Activated T-cell treated with anti-CD3 and anti-CD28 coated beads for 48 hours (primary cell): ENCODE measurements at regions not wholly inside any gene's neighbourhood (a gene's known extent, or its start where the extent isn't known, plus 50 kb on each side); places are given as distances from the start of the nearest gene placed in this dataset.

ENCODE experiments used
- DNase-seq: peaks from one replicate; pipeline ENCODE4 v3.0.0-alpha.2; 2020; ENCODE audit warnings: low read depth

DNA sequence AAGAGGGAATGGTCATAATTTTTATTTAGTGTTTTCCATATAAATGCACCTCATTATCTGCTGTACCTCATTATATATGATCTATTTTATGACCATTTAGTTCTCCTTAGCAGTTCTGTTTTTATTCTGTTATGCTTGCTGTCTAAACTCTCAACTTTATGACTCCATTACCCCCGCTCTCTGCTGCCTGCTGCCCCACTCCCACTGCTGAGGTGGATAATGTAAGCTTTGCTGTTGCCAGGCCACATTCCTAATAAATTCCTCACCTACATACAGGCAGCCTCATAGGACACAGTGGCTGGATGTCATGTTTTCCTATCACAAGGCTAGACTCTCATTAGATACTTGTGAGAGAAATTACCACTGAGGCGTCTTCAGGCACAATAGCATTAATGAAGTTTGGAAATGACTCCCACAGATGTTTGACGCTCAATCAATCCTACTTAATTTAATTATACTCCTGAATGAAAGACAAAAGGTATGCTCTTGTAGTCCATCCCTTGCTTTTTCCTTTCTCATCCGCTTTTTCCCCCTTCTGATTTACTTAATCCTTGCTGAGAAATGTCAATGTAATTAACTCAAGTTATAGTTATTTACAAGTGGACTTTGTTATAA, 497.5 kb upstream of the IGFBP7 start:
- no peak for DNase-seq

DNA sequence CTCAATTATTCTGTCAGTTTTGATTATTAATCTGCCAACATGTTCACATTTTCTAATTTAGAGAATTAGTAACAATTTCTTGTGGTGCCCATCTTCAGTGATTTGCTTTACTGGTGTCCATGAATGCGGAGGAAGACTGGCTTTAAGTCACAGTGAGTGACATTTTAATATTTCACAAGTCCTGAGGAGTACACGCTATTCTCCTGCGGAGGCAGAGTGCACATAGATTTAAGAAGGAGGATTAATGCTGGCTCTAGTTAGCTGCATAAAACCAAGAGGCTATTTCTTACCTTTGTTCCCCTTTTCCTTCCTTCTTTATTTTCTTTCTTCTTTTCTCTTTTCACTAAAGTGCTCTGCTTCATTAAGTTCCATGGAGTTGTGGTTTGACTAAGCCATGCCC, 495.2 kb upstream of the IGFBP7 start:
- no peak for DNase-seq

DNA sequence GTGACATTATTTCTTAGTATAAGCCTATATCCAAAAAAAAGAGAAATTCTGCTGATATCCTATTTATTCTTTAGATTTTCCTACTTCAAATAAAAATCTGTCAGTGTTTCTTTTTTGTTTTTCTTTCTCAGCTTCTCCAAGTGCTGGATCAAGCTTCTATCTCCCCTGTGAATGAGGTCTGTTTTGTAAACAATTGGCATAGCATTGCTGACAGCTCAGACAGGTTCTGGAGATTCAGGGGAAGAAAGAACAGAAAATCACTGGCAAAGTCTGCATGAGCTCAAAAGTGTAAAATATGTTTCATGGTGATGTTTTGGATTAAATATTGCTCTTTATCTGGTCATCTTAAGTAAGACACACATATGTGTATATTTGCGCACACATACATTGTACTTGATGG, 492.0 kb upstream of the IGFBP7 start:
- DNase-seq = no peak

DNA sequence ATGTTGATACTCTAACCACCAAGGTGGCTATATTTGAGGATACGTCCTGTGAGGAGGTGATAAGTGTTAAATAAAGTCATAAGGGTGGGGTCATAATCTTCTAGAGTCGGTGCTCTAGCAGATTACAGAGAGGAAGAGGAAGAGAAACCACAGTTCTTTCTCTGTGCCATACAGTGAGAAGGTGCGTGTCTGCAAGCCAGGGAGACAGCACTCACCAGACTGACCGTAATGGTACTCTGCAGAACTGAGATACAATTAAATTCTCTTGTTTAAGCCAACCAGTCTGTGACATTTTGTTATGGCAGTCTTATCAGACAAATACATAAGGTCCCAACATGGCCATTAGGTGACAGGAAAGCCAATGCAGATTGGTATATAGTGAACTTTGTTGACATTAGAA, 480.9 kb upstream of the IGFBP7 start:
- no peak for DNase-seq

DNA sequence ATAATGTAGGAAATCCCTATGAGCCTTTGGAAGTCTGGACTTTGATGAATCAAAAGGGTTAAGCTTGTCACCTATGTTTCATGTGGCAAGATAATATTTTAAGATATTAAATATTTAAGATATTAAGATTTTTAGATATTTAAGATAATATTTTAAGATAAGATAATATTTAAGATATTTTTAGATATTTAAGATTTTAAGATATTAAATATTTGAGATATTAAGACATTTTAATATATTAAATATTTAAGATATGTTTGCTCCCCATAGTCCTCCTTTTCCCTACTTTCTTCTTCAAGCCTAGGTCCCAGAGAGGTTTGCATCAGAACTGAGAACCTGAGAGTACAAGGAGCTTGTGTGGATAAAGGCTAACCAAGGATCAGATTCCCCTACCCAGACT, 478.4 kb upstream of the IGFBP7 start:
- no peak for DNase-seq

DNA sequence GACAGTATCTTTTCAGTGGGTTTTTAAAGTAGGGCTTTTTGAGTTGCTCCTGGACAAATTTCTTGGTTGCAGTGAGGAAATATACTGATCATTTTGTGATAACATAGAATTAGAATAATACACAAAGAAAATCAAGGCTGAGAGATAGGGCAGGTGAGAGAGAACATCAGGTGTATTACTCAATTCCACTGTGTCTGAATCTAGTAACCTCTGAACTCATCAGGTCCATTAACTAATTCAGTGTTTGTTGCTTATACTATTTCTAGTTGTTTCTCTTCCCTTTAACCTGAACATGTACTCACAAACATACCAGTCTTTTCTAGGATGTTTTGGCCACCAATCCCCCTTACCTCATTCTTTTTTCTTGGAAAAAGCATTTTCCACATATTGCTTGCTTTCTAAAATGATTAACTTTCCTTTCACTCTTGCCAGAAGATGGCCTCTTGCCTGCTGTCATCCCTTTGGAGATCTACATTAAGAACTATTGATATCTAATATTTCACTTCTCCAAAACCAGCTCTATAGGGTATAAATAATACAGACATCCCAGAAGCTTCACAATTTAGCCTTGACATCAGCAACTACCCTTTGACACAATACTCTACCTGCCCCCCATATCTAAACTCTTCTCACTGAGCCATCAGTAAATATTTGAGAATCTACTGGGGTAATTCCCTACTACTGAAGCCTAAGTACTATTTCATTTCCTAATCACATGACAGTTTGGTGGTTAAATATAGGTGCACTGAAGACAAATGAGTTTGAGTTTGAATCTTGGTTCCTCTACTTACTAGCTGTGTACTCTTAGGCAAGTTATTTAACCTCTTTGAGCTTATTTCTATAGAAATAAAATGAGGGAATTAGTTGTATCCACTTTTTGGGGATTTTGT, 470.8 kb upstream of the IGFBP7 start:
- DNase-seq = no peak

DNA sequence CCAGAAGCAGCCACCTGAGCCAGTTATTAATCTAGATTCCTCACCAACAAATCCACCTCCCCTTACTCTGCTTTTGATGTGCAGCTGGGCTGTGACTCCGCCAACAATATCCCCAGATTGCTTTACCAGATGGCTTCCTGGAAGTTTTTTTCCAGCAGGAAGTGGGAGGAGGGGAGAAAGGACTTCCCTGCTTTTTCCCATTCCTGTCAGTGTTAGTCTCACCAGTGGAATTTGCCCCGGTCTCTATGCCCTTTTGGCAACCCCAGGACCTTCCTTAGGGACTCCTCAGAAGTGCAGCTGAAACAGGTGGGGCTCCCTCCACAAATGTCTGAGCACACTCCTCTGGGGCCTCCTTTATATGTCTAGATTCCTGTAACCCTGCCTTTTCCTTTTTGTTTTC, 465.2 kb upstream of the IGFBP7 start:
- no peak for DNase-seq

DNA sequence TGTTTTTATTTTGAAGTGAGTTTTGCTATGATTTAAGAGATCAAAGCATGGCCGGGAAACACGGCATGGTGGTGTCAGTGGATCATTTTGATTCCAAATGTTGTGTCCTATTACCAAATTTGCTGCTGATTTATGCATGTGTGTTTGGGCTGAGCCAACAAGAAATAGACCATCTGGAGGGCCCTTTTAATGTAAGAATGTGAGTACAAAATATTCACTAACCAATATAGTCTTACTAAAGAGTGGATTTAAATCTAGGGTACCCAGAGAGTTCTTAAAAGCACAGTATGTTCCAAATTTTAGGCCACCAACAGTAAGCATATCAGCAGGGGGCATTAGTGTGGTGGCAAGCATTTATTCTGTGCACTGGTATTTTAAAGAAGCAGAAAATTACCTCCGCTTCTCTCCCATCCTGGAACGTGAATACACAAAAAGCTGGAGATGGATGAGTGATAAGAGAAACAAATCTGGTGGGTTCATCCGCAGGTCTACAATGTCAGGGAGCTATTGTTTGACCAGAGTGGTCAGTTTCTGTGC, 444.4 kb upstream of the IGFBP7 start:
- DNase-seq = no peak

DNA sequence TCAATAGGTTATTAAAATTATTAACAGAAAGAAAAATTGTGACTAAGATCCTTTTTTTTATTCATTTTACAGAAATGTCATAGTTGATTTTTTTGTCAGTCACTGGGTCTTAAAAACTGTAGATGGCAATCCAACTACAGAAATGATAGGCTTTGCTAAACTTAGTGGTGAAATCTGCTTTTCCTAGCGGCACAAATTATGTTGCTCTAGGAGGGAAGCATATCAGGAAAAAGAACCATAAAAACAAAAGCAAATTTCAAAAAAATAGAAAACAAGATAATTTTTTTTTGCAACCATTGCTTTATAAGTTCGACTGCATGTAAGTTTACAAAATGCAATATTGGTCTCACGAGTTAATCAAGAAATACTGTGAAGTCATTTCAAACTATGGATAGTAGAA, 443.5 kb upstream of the IGFBP7 start:
- DNase-seq = no peak

DNA sequence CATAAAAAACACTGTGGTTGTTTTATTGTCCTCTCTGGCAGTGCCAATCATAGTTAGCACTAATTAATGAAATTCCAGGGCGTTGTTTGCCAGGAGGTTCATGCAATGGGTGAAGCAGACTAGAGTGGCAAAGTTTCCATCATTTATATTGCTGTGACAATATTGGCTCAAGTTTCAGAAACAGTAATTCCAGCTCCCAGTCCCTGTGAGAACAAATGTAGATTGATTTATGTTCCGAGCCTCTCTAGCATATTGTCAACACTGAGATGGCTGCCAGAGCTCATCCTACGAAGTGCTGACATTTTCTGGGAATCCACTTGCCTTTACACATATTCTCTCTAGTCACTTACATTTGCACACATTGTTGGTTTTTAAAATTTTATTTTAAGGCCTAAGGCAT, 440.0 kb upstream of the IGFBP7 start:
- no peak for DNase-seq

DNA sequence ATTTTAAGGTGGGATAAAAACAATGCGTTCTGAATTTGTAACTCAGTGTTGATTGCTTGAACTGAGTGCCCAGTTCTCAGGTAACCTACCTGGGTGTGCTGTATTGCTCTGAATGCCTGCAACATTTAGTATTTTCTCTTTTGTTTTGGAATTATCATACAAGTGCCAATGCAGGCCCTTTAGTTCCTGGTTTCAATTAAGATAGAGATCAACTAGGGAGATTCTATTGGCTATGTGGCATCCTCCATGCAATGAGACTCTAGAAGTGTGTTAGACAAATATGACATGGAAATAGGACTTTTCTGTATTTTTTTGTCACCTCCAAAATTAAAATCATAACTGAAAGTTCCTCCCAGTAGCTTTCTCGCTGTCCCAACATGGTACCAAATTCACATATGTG, 438.7 kb upstream of the IGFBP7 start:
- no peak for DNase-seq

DNA sequence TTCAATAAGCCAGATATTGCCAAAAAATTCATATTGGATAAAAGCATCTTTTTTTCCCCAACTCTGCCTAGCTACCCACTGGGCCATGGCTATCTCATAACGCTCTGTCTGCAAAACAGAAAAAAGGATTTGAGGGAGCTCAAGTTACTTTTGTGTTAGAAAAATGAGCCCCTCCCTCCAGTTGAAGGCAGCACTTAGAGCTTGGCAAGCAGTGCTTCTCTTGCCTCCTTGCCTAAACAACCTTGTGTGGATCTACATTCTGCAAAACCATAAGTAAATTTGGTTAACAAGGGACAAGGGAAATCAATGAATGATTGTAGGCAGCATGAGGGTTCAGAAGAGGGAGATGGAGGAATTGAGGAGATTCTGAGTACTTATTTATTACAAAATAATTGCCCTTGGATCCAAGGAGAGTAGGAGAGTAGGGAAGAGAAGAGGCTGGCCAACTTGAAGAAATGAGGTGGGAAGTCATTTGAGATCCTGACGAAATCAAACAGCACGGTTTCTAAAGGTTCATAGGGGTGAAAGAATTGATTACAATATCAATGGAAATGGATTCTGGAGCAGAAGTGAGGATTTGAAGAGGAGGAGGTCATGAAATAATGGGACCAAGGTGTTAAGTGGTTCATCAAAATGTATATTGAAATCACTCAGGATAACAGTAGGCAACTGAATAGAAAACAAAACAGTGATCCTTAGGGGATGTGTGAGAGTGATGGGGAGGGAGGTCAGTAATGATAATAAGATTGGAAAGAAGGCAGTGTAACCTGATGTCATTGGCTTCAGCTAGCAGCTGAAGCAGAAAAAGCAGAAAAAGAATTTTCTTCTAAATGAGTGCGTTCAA, 434.8 kb upstream of the IGFBP7 start:
- no peak for DNase-seq

DNA sequence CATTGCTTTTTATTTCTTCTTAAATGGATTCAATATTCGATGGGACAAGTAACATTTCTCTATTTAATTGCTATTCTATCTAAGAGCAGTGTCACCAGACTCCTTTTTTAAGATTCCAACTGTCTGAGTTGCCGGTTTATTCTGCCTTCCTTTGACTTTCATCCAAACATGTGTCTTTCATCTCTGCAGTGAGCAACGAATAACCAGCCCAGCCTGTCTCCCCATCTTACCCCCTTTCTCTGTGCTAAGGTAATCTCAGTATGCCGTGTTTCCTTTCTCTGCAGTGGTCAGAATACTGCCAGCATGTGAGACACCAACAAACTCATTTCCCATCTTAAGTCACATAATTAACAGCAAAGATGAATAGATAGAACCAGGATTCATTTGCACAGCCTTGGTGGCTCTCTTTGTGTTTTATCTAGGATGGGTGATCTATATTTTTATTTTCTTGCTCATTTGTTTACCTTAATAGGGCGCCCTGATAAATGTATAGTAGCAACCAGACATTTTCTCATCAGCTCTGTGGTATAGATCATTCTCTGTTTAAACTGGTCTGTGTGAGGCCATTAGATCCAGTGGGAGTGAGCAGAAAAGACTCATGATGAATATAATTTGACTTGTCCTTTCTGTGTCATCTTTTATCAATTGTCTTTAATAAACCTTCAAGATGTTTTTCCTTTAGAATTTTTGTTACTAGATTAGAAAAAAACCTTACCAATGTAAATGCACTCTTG, 394.8 kb upstream of the IGFBP7 start:
- no peak for DNase-seq

DNA sequence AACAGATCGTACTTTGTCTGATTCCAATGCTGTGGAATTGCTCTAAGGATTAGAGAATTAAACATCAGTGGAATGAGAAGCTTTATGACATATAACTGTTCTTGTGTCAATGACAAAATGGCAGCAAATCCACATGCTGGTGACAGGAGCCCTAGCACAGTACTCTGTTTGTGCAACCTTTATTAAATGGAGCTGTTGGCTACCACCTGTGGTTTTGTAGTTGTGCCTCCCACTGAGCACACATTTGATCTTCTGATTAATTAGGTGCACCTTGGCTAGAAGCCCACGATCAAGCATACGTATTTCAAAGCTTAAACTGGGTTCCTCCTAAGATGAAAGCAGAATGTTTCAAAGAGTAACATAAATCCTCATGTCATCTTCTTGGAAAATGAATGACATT, 394.0 kb upstream of the IGFBP7 start:
- no peak for DNase-seq

DNA sequence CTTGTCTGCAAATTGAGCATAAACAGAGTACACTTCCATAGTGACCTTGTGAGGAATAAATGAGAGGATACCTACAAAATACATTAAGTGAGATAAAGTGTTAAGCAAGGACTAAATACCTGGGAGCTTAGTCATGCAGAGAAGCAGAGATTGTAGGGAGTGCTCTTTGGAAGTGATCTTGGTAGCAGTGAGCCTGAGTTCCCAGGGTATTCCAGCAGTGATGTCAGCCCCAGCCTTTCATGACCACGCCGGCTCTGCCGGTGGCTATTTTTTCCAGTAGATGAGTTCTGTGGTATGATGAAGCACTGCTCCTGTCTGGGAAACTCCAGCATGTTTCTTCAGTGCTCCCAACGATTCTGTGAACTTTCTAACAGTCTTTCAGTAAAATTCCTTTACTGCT, 391.5 kb upstream of the IGFBP7 start:
- DNase-seq = no peak

DNA sequence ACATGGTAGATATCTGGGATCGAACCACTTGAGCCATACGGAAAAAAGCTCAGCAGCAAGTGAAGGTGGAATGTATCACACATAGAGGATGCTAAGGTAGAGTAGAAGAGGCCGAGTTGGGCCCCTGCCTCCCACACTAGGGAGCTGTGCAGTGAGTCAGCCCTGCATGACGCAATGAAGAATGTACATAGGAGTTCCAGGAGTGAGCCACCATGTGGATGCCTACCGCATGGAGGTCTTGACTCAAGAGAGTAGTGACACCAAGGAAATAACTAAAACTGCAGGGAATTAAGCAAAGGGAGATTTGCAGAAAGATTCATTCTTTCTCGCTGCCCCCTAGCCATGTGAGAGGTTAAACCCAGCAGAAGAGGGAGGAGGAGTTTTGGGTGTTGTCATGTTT, 389.6 kb upstream of the IGFBP7 start:
- no peak for DNase-seq

DNA sequence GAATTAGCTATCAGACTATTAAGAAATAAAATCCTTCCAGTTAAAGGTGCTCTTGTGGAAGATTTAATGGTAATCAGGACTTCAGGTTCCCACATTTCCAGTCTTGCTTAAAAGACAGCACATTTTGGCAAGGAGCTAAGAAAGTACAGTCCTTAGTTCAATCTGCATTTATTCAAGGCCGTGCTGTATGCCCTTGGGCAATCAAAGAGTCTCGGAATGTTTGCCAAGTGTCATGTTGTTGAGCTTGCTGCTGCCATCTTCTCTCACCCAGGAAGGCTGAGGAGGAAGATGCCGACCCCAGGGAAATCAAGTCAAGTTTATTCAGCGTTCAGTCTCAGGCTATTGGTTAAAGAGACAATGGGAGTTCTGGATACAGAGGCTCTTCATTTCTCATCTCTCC, 388.1 kb upstream of the IGFBP7 start:
- DNase-seq = no peak

DNA sequence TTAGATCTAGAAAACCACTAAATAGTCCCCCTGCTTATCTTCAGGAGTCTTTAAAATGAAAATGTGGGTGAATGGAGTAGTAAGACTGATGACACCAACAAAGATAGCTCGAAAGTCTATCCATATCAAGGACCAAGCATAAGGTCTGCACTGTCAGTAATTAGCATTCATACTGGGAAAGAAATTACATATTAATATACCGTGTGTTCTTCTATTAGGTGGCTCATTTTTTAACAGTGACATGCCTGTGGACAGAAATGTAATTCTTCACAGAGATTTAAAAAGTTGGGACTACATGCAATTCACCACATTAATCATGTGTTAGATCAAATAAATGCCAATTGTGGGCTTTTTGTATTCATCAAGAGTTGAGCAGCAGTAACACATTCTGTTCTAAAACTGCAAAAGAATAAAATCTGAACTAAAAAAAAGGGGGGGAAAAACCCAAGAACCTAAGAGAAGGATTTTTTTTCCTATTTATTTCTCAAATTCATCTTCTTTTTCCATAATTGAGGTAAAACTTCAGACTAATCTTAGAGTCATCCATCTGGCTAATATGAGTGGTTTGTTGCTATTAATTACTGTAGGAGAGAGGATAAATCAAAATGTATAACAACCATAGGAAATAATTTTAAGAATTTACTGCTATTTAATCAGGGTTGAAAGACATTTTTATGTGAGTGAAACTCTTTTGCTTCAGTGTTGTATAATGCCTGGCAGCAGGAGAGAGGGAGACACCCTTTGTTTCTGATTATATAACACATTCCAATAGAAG, 386.7 kb upstream of the IGFBP7 start:
- DNase-seq = no peak

DNA sequence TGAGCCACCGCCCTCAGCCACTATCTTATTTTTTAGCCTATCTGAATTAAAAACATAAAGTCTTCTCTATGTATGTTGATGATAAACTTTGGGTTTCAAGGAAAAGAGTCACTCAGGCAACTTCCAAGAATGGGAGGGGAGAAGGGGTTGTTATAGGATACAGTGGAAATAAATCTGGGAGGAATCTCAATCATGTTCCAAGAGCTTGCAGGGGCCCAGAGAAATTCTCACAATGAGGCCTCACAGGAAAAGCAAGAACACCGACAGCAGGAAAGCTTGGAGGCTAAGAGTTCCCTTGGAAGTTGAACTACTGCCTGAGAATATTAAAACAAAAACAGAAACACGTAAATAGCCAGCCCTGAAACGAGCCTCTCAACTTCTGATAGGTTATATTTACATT, 384.6 kb upstream of the IGFBP7 start:
- DNase-seq = no peak

DNA sequence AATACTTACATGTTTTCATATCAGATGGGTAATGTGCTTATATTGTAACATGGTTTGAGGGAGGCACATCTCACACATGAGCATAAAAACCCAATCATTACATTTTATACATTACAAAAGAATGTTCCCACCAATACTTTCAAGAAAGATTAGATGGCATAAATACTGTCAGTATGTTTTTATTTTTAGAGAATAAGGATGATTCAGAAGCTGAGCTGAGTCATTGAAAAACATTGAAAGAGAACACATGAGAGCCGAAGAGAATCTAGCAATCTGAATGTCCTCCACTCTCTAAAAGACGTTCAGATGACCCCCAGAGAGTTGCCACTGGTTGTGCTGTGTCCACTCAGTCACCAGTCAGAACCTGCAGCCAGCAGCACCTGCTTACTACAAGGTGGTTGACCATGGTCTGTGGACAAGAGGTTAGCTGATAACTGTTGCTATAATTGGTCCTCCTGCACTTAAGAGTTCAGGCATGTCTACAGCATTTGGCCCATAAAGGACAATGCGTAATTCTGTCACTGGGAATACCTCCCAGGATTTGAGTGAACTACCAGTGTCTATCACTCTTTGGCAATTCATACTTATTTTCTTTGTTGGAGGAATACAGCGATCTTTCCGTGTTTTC, 382.2 kb upstream of the IGFBP7 start:
- no peak for DNase-seq

DNA sequence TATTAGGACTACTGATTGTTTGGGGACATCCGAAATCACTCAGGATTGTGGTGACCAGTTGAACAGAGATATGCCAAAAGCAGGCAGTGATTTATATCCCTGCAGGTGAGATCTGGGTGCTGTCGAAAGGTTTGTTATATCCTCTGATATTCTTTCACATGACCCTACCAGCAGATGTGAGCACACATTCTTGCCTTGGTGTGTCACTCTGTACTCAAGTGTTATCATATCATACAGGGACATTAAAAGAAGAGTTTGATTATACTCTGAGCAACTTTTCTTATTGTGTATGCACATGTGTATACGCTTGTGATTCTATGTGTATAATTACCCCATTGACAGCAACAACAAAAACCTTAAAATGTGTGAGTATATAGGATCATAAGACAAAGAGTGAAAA, 381.2 kb upstream of the IGFBP7 start:
- DNase-seq = no peak
